Subcutaneous abdominal adipose tissue (tissue), 5 donors: ENCODE measurements at regions not wholly inside any gene's neighbourhood (a gene's known extent, or its start where the extent isn't known, plus 50 kb on each side); places are given as distances from the start of the nearest gene placed in this dataset.
A peak's percentile ranks its signal among the peaks of the same experiment; 100 is the strongest.

Source experiments
- H3K27ac ChIP-seq: one replicate; pipeline ENCODE4 v1.7.0; 2013; ENCODE audit warnings: low read depth, mild to moderate bottlenecking, inconsistent platforms, low read length, moderate library complexity
- H3K27me3 ChIP-seq, 5 donors: one replicate each; pipeline ENCODE4 v1.7.0; 2013; ENCODE audit warnings: low read length in 5 of 5, inconsistent platforms in 1 of 5; ENCODE audit not compliant: control insufficient read depth in 5 of 5, insufficient read depth in 4 of 5
- H3K36me3 ChIP-seq, 5 donors: one replicate each; pipeline ENCODE4 v1.7.0; 2013; ENCODE audit warnings: low read length in 5 of 5; ENCODE audit not compliant: control insufficient read depth in 5 of 5, insufficient read depth in 5 of 5
- H3K4me1 ChIP-seq, 5 donors: one replicate each; pipeline ENCODE4 v1.7.0; 2013; ENCODE audit warnings: low read length in 5 of 5, mild to moderate bottlenecking in 3 of 5, moderate library complexity in 1 of 5; ENCODE audit not compliant: control insufficient read depth in 5 of 5, insufficient read depth in 5 of 5
- H3K4me3 ChIP-seq, 5 donors: one replicate each; pipeline ENCODE4 v1.7.0; 2013; ENCODE audit warnings: low read length in 5 of 5, low read depth in 1 of 5
- H3K9ac ChIP-seq, 5 donors: one replicate each; pipeline ENCODE4 v1.7.0; 2013; ENCODE audit warnings: low read length in 5 of 5, mild to moderate bottlenecking in 4 of 5, moderate library complexity in 3 of 5
- H3K9me3 ChIP-seq, 5 donors: one replicate each; pipeline ENCODE4 v1.7.0; 2013; ENCODE audit warnings: low read length in 5 of 5; ENCODE audit not compliant: control insufficient read depth in 5 of 5
- donor health status: healthy.
- donor health status: healthy.
- donor health status: healthy.
- donor health status: healthy.
- donor health status: healthy.

DNA sequence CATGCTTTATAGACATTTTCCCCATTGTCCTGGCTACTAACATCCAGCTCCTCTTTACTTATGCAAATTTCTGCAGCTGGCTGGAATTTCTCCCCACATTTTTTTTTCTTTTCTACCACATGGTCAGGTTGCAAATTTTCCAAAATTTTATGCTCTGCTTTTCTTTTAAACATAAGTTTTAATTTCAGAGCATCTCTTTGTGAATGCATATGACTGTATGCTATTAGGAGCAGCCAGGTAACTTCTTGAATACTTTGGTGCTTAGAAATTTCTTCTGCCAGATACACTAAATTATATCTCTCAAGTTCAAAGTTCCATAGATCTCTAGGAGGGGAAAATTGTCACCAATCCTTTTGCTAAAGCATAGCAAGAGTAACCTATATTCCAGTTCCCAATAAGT lies 365.9 kb downstream of the LRFN5 start:
- no peaks in the 10 kb centered on the region for H3K4me1 ChIP-seq
- no peak overlapping the region for H3K9ac ChIP-seq
- peak overlapping the region in 1 of 5 donors; percentile 30 for H3K4me3 ChIP-seq
- H3K27ac ChIP-seq = no peak overlapping the region
- no peaks in the 10 kb centered on the region for H3K27me3 ChIP-seq
- H3K36me3 ChIP-seq = no peaks in the 10 kb centered on the region
- peaks cover 3 to 19% (median 9%) of the 10 kb centered on the region in 5 donors for H3K9me3 ChIP-seq

GRCh38 chr14:41960281-41960680 lies 353.6 kb downstream of the LRFN5 start:
- Histone ChIP-seq H3K27ac (no peak overlapping the region), H3K9ac (no peak overlapping the region), H3K36me3 (no peaks in the 10 kb centered on the region), H3K4me3 (no peak overlapping the region), H3K27me3 (no peaks in the 10 kb centered on the region), H3K9me3 (no peaks in the 10 kb centered on the region), H3K4me1 (no peaks in the 10 kb centered on the region)

DNA sequence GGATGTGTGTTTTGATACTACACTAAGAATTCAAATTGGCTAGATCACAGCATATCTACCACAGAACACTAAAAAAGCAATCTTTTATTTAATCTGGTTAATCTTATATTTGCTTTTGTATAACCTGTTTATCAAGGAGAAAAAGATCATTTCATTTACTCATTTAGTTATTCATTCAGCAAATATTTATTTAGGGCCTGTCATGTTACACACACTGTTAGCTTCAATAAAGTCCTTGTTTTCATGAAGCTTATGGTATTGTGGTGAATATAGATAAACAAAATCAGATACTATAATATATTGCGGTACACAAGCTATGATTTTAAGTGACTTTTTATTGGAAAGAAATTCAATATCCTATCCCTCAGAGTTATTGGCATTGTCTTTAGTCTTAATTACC lies 350.8 kb downstream of the LRFN5 start:
- Histone ChIP-seq H3K36me3 (no peaks in the 10 kb centered on the region), H3K9me3 (no peaks in the 10 kb centered on the region), H3K9ac (no peak overlapping the region), H3K4me1 (no peaks in the 10 kb centered on the region), H3K27ac (no peak overlapping the region), H3K4me3 (no peak overlapping the region), H3K27me3 (no peaks in the 10 kb centered on the region)
